ENCODE measurements at regions not wholly inside any gene's neighbourhood (a gene's known extent, or its start where the extent isn't known, plus 50 kb on each side); places are given as distances from the start of the nearest gene placed in this dataset.

- Mint-ChIP-seq H3K9me3 (no peaks in the 10 kb centered on the region), H3K4me3 (no peak overlapping the region), H3K27ac (no peak overlapping the region), H3K27me3 (peaks cover 6 to 11% of the 10 kb centered on the region in 2 donors), H3K4me1 (no peaks in the 10 kb centered on the region), H3K36me3 (no peaks in the 10 kb centered on the region)
- 70% methylated on average over 3 of the region's 5 CpGs for WGBS (ENCODE audit: insufficient coverage)
- Histone ChIP-seq H3K9me3 (no peaks in the 10 kb centered on the region), H3K4me3 (ENCODE audit: control insufficient read depth in 1 of 2, extremely low read depth in 1 of 2, low read length in 1 of 2) (no peak overlapping the region), H3K4me1 (ENCODE audit: control insufficient read depth in 1 of 2, extremely low read depth in 1 of 2, insufficient read depth in 2 of 2, low read length in 2 of 2) (no peaks in the 10 kb centered on the region), H3K27me3 (replicated peaks in 1 of 2; ENCODE audit: control insufficient read depth in 2 of 2, extremely low read depth in 1 of 2, insufficient read depth in 2 of 2, low read length in 1 of 2) (peaks cover 0 to 12% of the 10 kb centered on the region in 2 experiments), H3K27ac (ENCODE audit: low read length) (no peak overlapping the region), H3K36me3 (ENCODE audit: control insufficient read depth in 2 of 2, extremely low read depth in 1 of 2, insufficient read depth in 1 of 2, low read length in 1 of 2) (no peaks in the 10 kb centered on the region)
- ATAC-seq (replicated peaks in 1 of 4) (no peak), DNase-seq (no peak)
- CTCF ChIA-PET: no interaction called here
- POLR2A ChIA-PET: no interaction called here
These were observed 203.4 kb upstream of the TNP1 start for GRCh38 chr2:217063238-217063755.

DNA sequence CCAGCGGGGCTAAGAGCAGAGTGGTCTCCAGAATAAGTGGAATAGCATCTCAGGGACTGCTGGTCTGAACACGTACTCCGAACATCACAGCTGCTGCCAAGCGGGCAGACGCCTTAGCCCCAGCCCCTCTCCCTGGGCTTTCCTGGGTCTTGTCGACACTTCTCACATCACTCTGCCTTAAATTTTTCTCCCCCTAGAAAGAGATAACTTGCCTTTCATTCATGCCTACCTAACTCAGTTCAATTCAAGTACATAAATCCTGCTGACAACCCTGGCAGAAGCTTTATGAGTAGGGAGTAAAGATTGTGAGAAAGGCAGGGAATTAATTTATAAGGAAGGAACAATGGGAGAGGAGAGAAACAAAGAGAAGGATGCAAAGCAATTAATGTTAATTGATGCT lies 202.9 kb upstream of the TNP1 start:
- Mint-ChIP-seq H3K9me3 (no peaks in the 10 kb centered on the region), H3K4me3 (no peak overlapping the region), H3K4me1 (no peaks in the 10 kb centered on the region), H3K27me3 (peaks cover 6 to 12% of the 10 kb centered on the region in 2 donors), H3K36me3 (no peaks in the 10 kb centered on the region), H3K27ac (no peak overlapping the region)
- DNase-seq (no peak), ATAC-seq (replicated peaks in 1 of 4) (no peak)
- Histone ChIP-seq H3K4me3 (ENCODE audit: control insufficient read depth in 1 of 2, extremely low read depth in 1 of 2, low read length in 1 of 2) (no peak overlapping the region), H3K9me3 (no peaks in the 10 kb centered on the region), H3K27ac (ENCODE audit: low read length) (no peak overlapping the region), H3K36me3 (ENCODE audit: control insufficient read depth in 2 of 2, extremely low read depth in 1 of 2, insufficient read depth in 1 of 2, low read length in 1 of 2) (no peaks in the 10 kb centered on the region), H3K4me1 (ENCODE audit: control insufficient read depth in 1 of 2, extremely low read depth in 1 of 2, insufficient read depth in 2 of 2, low read length in 2 of 2) (no peaks in the 10 kb centered on the region), H3K27me3 (replicated peaks in 1 of 2; ENCODE audit: control insufficient read depth in 2 of 2, extremely low read depth in 1 of 2, insufficient read depth in 2 of 2, low read length in 1 of 2) (peaks cover 0 to 12% of the 10 kb centered on the region in 2 experiments)
- POLR2A ChIA-PET: no interaction called here
- CTCF ChIA-PET: interaction anchor here in 1 of 2 donors (0.6 kb wide), 1 partner anchor 22 kb away, joined by 3 read pairs; no protein-coding TSS in a partner anchor
- WGBS (ENCODE audit: insufficient coverage): 94% methylated on average over 5 of the region's 6 CpGs

- Histone ChIP-seq H3K27me3 (replicated peaks in 1 of 2; ENCODE audit: control insufficient read depth in 2 of 2, extremely low read depth in 1 of 2, insufficient read depth in 2 of 2, low read length in 1 of 2) (peaks cover 0 to 12% of the 10 kb centered on the region in 2 experiments), H3K4me1 (ENCODE audit: control insufficient read depth in 1 of 2, extremely low read depth in 1 of 2, insufficient read depth in 2 of 2, low read length in 2 of 2) (no peaks in the 10 kb centered on the region), H3K27ac (ENCODE audit: low read length) (no peak overlapping the region), H3K9me3 (no peaks in the 10 kb centered on the region), H3K4me3 (ENCODE audit: control insufficient read depth in 1 of 2, extremely low read depth in 1 of 2, low read length in 1 of 2) (no peak overlapping the region), H3K36me3 (ENCODE audit: control insufficient read depth in 2 of 2, extremely low read depth in 1 of 2, insufficient read depth in 1 of 2, low read length in 1 of 2) (no peaks in the 10 kb centered on the region)
- 81% methylated on average over 3 of the region's 7 CpGs for WGBS (ENCODE audit: insufficient coverage)
- POLR2A ChIA-PET: no interaction called here
- H3K4me3 Mint-ChIP-seq: no peak overlapping the region
- no peaks in the 10 kb centered on the region for H3K9me3 Mint-ChIP-seq
- H3K27me3 Mint-ChIP-seq: peaks cover 6 to 16% of the 10 kb centered on the region in 2 donors
- H3K27ac Mint-ChIP-seq: no peak overlapping the region
- CTCF ChIA-PET: no interaction called here
- H3K4me1 Mint-ChIP-seq: no peaks in the 10 kb centered on the region
- ATAC-seq (replicated peaks in 1 of 4) (no peak), DNase-seq (no peak)
- no peaks in the 10 kb centered on the region for H3K36me3 Mint-ChIP-seq
These were observed 202.1 kb upstream of the TNP1 start for GRCh38 chr2:217061916-217062505.

DNA sequence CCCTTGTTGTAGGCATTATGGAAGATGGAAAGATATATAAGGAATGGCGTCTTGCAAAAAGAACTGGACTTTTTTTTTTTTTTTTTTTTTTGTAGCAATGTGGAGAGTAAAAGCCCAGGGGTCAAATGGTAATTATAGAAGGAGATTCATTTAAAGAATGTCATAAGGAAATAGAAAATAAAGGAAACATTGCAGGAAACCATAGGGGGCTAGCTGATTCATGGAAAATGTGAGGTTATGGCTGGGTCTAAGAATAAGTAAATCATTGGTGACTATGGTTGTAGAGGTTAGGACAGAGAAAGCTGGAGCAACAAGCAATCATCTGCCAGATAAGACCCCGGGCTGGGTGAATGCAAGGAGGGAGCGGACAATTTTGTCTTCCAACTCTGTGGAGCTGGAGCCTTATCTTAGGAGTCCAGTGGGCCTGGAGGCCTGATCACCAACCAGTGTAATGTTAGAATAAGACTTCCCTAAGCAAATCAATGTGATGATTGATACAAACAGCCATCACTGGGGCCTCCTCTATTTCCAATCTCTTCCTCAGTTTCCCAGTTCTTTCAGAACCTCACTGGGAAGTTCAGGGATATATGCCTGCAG lies 201.2 kb upstream of the TNP1 start:
- no peaks in the 10 kb centered on the region for H3K9me3 ChIP-seq
- DNase-seq (no peak), ATAC-seq (replicated peaks in 1 of 4) (no peak)
- H3K4me1 Mint-ChIP-seq: no peaks in the 10 kb centered on the region
- H3K27me3 ChIP-seq (replicated peaks in 1 of 2; ENCODE audit: control insufficient read depth in 2 of 2, extremely low read depth in 1 of 2, insufficient read depth in 2 of 2, low read length in 1 of 2): peaks cover 0 to 6% of the 10 kb centered on the region in 2 experiments
- no peaks in the 10 kb centered on the region for H3K4me1 ChIP-seq (ENCODE audit: control insufficient read depth in 1 of 2, extremely low read depth in 1 of 2, insufficient read depth in 2 of 2, low read length in 2 of 2)
- H3K9me3 Mint-ChIP-seq: no peaks in the 10 kb centered on the region
- ChIA-PET CTCF (no interaction called here), POLR2A (interaction anchor here in 1 of 2 donors (0.6 kb wide), 1 partner anchor 12 kb away, joined by 5 read pairs; no protein-coding TSS in a partner anchor)
- H3K4me3 ChIP-seq (ENCODE audit: control insufficient read depth in 1 of 2, extremely low read depth in 1 of 2, low read length in 1 of 2): no peak overlapping the region
- 88% methylated on average over 1 of the region's 3 CpGs for WGBS (ENCODE audit: insufficient coverage)
- no peaks in the 10 kb centered on the region for H3K36me3 ChIP-seq (ENCODE audit: control insufficient read depth in 2 of 2, extremely low read depth in 1 of 2, insufficient read depth in 1 of 2, low read length in 1 of 2)
- H3K4me3 Mint-ChIP-seq: no peak overlapping the region
- H3K27ac Mint-ChIP-seq: no peak overlapping the region
- no peaks in the 10 kb centered on the region for H3K36me3 Mint-ChIP-seq
- peaks cover 3 to 12% of the 10 kb centered on the region in 2 donors for H3K27me3 Mint-ChIP-seq
- no peak overlapping the region for H3K27ac ChIP-seq (ENCODE audit: low read length)

DNA sequence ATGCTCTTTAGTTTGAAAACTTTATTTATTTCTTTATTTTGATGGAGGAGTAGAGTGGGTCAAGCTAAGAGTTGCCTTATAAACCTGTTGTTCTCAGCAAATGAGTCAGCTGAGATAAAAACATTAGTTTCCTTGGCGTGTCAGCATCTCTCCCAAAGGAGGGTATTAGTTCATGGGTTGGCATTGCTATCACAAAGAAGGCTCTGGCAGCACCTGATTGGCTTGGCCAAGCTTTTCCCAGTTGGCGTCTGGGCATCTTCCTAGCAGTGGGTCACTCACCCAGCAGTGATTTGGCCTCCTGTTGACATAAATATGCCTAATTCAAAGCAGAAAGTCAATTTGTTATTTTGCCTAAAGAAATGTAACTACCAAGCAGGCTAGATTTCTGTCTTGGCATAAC lies 200.7 kb upstream of the TNP1 start:
- CTCF ChIA-PET: no interaction called here
- Histone ChIP-seq H3K36me3 (ENCODE audit: control insufficient read depth in 2 of 2, extremely low read depth in 1 of 2, insufficient read depth in 1 of 2, low read length in 1 of 2) (no peaks in the 10 kb centered on the region), H3K27me3 (replicated peaks in 1 of 2; ENCODE audit: control insufficient read depth in 2 of 2, extremely low read depth in 1 of 2, insufficient read depth in 2 of 2, low read length in 1 of 2) (peaks cover 0 to 6% of the 10 kb centered on the region in 2 experiments), H3K4me3 (ENCODE audit: control insufficient read depth in 1 of 2, extremely low read depth in 1 of 2, low read length in 1 of 2) (no peak overlapping the region), H3K9me3 (no peaks in the 10 kb centered on the region), H3K4me1 (ENCODE audit: control insufficient read depth in 1 of 2, extremely low read depth in 1 of 2, insufficient read depth in 2 of 2, low read length in 2 of 2) (no peaks in the 10 kb centered on the region), H3K27ac (ENCODE audit: low read length) (no peak overlapping the region)
- DNase-seq (no peak), ATAC-seq (replicated peaks in 1 of 4) (no peak)
- WGBS (ENCODE audit: insufficient coverage): 92% methylated on average over 2 of the region's 2 CpGs
- Mint-ChIP-seq H3K27me3 (peaks cover 3 to 12% of the 10 kb centered on the region in 2 donors), H3K4me1 (no peaks in the 10 kb centered on the region), H3K4me3 (no peak overlapping the region), H3K36me3 (no peaks in the 10 kb centered on the region), H3K27ac (no peak overlapping the region), H3K9me3 (no peaks in the 10 kb centered on the region)
- POLR2A ChIA-PET: interaction anchor here in 1 of 2 donors (0.6 kb wide), 1 partner anchor 11 kb away, joined by 5 read pairs; no protein-coding TSS in a partner anchor

GRCh38 chr2:217058791-217059755 lies 199.2 kb upstream of the TNP1 start:
- ATAC-seq (replicated peaks in 1 of 4): no peak
- POLR2A ChIA-PET: no interaction called here
- no peak overlapping the region for H3K27ac Mint-ChIP-seq

More at GRCh38 chr2:217058791-217059755, 199.2 kb upstream of the TNP1 start:
- H3K27me3 Mint-ChIP-seq: peaks cover 3 to 12% of the 10 kb centered on the region in 2 donors
- CTCF ChIA-PET: no interaction called here
- H3K4me1 ChIP-seq (ENCODE audit: control insufficient read depth in 1 of 2, extremely low read depth in 1 of 2, insufficient read depth in 2 of 2, low read length in 2 of 2): no peaks in the 10 kb centered on the region
- H3K36me3 ChIP-seq (ENCODE audit: control insufficient read depth in 2 of 2, extremely low read depth in 1 of 2, insufficient read depth in 1 of 2, low read length in 1 of 2): no peaks in the 10 kb centered on the region
- no peak overlapping the region for H3K4me3 ChIP-seq (ENCODE audit: control insufficient read depth in 1 of 2, extremely low read depth in 1 of 2, low read length in 1 of 2)
- H3K27me3 ChIP-seq (replicated peaks in 1 of 2; ENCODE audit: control insufficient read depth in 2 of 2, extremely low read depth in 1 of 2, insufficient read depth in 2 of 2, low read length in 1 of 2): peaks cover 0 to 5% of the 10 kb centered on the region in 2 experiments
- no peak overlapping the region for H3K4me3 Mint-ChIP-seq
- no peaks in the 10 kb centered on the region for H3K36me3 Mint-ChIP-seq
- H3K4me1 Mint-ChIP-seq: no peaks in the 10 kb centered on the region
- no peaks in the 10 kb centered on the region for H3K9me3 Mint-ChIP-seq
- DNase-seq: no peak
- no peak overlapping the region for H3K27ac ChIP-seq (ENCODE audit: low read length)
- 100% methylated on average over 2 of the region's 4 CpGs for WGBS (ENCODE audit: insufficient coverage)
- H3K9me3 ChIP-seq: no peaks in the 10 kb centered on the region
